K562 (cell line): ENCODE measurements at regions not wholly inside any gene's neighbourhood (a gene's known extent, or its start where the extent isn't known, plus 50 kb on each side); places are given as distances from the start of the nearest gene placed in this dataset.

Experiments used
- ETS1 ChIP-seq: conservative IDR thresholded peaks from 2 replicates; pipeline ENCODE4 v1.6.1; 2011; ENCODE audit warnings: low read depth, mild to moderate bottlenecking, low read length; ENCODE audit not compliant: control insufficient read depth
- FOXA3 ChIP-seq, 2 experiments: fragments of 450-650 bp in 1 of 2; sonication (generic) in 1 of 2; formaldehyde crosslinking; IDR thresholded peaks in 1 of 2; conservative IDR thresholded peaks in 1 of 2; 2 replicates each; pipeline versions ENCODE4 v1.4.0 to v1.8.0; 2020 to 2022; ENCODE audit warnings: mild to moderate bottlenecking in 2 of 2, missing genetic modification reagents in 1 of 2
- MAFK ChIP-seq: IDR thresholded peaks from 2 replicates; pipeline ENCODE4 v1.6.1; 2011; ENCODE audit warnings: low read length, improper control_type of control experiment
- MAZ ChIP-seq, 2 experiments: fragments of 450-650 bp in 1 of 2; sonication (generic) in 1 of 2; formaldehyde crosslinking; IDR thresholded peaks in 1 of 2; conservative IDR thresholded peaks in 1 of 2; 2 replicates each; pipeline versions ENCODE4 v1.4.0 to v1.5.0; 2020; ENCODE audit warnings: mild to moderate bottlenecking in 1 of 2, missing genetic modification reagents in 1 of 2
- PCBP2 ChIP-seq: fragments of 200-400 bp; formaldehyde crosslinking; IDR thresholded peaks from 2 replicates; pipeline ENCODE4 v1.6.1; 2018; ENCODE audit warnings: low read length, low read depth, mild to moderate bottlenecking, moderate library complexity; ENCODE audit not compliant: poor library complexity, severe bottlenecking
- TCF7L2 ChIP-seq: fragments of 150-350 bp; IDR thresholded peaks from 2 replicates; pipeline ENCODE4 v1.6.1; 2016; ENCODE audit warnings: low read depth, mild to moderate bottlenecking, low read length, moderate library complexity
- ZHX1 ChIP-seq: fragments of 150-350 bp; conservative IDR thresholded peaks from 2 replicates; pipeline ENCODE4 v1.6.1; 2014; ENCODE audit warnings: low read length

- TF ChIP-seq PCBP2 (no peak), MAZ (CRISPR knock-in tag; conservative IDR thresholded peaks at IDR 0.05 in 1 of 2, IDR thresholded peaks at IDR 0.05 in 1 of 2) (no peak), TCF7L2 (no peak), MAFK (no peak), ZHX1 (no peak), ETS1 (no peak), FOXA3 (CRISPR knock-in tag; conservative IDR thresholded peaks at IDR 0.05 in 1 of 2, IDR thresholded peaks at IDR 0.05 in 1 of 2) (no peak)
These were observed 85.3 kb downstream of the GRIN2B start for GRCh38 chr12:13896063-13896626.
